ENCODE measurements at regions not wholly inside any gene's neighbourhood (a gene's known extent, or its start where the extent isn't known, plus 50 kb on each side); places are given as distances from the start of the nearest gene placed in this dataset.

DNA sequence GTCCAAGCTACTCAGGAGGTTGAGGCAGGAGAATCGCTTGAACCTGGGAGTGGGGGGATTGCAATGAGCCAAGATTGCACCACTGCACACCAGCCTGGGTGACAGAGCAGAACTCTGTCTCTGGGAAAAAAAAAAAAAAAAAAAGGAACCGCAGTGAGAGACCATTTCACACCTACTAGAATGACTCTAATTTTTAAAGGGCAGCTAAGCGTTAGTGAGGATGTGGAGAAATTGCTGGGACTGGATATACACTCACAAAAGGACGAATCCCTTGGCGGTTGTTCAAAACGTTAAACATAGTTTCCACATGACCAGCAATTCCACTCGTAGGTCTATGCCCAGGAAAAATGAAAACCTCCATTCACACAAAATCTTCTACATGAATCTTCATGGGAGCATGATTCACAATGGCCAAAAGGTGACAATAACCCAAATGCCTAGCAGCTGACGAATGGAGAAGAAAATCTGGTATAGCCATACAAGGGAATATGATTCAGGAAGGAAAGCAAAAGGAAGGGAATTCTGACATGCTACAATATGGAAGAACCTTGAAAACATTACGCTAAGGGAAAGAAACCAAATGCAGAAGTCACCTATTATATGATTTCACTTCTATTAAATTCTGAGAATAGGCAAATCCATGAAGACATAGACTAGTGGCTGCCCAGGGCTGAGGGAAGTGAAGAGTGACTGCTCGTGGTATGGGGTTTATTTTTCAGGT, 127.0 kb downstream of the CHSY1 start:
- Histone ChIP-seq H3K36me3 (ENCODE audit: insufficient read depth, low read length) (no peaks in the 10 kb centered on the region), H3K27ac (ENCODE audit: low read depth, low read length) (peak overlapping the region; percentile 99), H2AFZ (ENCODE audit: low read length, unreplicated experiment) (peak overlapping the region; percentile 75), H3K4me1 (ENCODE audit: control insufficient read depth, insufficient read depth, low read length, unreplicated experiment) (peaks cover 80% of the 10 kb centered on the region), H3K4me3 (ENCODE audit: low read depth, low read length) (peak overlapping the region; percentile 32; the same call in 1 of the 2 replicates), H3K27me3 (ENCODE audit: insufficient read depth, low read length) (no peaks in the 10 kb centered on the region), H3K79me2 (ENCODE audit: control insufficient read depth, insufficient read depth, low read length, unreplicated experiment) (no peaks in the 10 kb centered on the region)

DNA sequence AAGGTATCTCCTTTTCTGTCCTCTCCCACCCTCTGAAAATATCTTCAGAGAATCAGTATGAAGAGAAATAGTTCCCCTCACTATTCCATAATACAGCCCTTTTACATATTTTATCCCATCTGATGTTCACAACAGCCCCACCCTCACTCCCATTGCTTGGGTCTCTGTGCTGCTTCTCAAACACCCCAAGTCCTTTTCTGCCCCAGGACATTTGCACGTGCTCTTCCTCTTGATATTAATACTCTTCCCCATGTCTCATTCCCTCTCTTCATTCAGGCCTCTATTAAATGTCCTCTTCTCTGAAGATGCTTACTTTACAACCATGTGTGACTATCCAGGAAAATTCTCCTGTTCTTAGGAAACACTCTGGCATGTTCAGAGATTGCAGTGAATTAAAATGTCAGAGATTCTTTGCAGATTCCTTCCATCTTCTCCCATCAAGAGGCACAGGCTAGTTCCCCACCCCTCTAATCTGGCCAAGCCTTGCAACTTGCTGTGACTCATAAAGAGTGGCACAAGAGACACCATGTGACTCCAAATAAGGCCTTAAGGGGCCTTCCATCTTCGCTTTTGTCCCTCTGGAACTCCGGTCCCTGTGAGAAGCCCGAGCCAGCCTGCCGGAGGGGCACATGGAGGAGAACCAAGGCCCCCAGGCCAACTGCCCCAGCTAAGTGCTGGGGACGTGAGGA, 128.5 kb downstream of the CHSY1 start:
- Histone ChIP-seq H3K4me1 (ENCODE audit: control insufficient read depth, insufficient read depth, low read length, unreplicated experiment) (peaks cover 73% of the 10 kb centered on the region), H3K27ac (ENCODE audit: low read depth, low read length) (peak overlapping the region; percentile 99), H2AFZ (ENCODE audit: low read length, unreplicated experiment) (no peak overlapping the region), H3K4me3 (ENCODE audit: low read depth, low read length) (no peak overlapping the region), H3K36me3 (ENCODE audit: insufficient read depth, low read length) (no peaks in the 10 kb centered on the region), H3K79me2 (ENCODE audit: control insufficient read depth, insufficient read depth, low read length, unreplicated experiment) (no peaks in the 10 kb centered on the region), H3K27me3 (ENCODE audit: insufficient read depth, low read length) (no peaks in the 10 kb centered on the region)

DNA sequence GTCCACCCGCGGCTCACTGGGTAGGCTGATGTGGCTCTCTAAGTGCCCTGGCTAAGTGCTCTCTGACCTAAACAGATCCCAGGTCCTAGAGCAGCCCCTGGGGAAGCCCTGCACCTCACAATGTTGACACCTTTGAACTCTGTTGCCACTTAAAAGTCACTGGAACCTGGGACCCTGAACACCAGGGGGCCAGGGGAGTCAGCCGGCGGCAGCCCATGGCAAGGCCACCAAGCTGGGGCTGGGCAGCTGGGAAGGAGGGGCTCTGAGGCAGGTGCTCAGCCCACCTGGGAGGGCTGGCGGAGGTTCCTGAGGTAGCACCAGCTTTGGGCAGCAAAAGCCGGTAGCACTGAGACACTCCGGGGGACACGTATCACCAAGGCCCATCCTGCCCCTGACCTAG, 129.0 kb downstream of the CHSY1 start:
- H3K4me3 ChIP-seq (ENCODE audit: low read depth, low read length) = no peak overlapping the region
- H3K36me3 ChIP-seq (ENCODE audit: insufficient read depth, low read length) = no peaks in the 10 kb centered on the region
- no peaks in the 10 kb centered on the region for H3K27me3 ChIP-seq (ENCODE audit: insufficient read depth, low read length)
- no peaks in the 10 kb centered on the region for H3K79me2 ChIP-seq (ENCODE audit: control insufficient read depth, insufficient read depth, low read length, unreplicated experiment)
- H3K27ac ChIP-seq (ENCODE audit: low read depth, low read length) = peak overlapping the region; percentile 99
- H3K4me1 ChIP-seq (ENCODE audit: control insufficient read depth, insufficient read depth, low read length, unreplicated experiment) = peaks cover 68% of the 10 kb centered on the region
- no peak overlapping the region for H2AFZ ChIP-seq (ENCODE audit: low read length, unreplicated experiment)

DNA sequence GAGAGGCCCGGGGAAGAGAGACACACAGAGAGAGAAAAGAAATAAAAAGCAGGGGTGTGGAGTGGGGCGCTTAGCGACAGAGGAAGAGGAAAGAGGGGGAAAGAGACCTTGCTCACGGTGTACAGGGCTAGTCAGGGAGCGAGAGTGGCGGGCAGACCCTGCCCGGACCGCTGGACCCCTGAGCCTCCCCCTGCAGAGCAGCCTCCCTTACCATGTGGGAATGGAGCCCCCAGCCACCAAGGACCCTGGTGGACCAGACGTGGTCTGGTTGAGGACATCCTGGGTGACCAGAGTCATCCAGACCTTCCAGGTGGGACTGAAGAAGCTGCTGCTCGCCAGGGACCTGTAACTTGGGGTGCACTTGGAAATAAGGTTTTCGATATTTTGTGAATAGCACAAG, 129.6 kb downstream of the CHSY1 start:
- H3K4me3 ChIP-seq (ENCODE audit: low read depth, low read length) = peak overlapping the region; percentile 64
- no peaks in the 10 kb centered on the region for H3K27me3 ChIP-seq (ENCODE audit: insufficient read depth, low read length)
- peak overlapping the region; percentile 99 for H3K27ac ChIP-seq (ENCODE audit: low read depth, low read length)
- no peaks in the 10 kb centered on the region for H3K36me3 ChIP-seq (ENCODE audit: insufficient read depth, low read length)
- H2AFZ ChIP-seq (ENCODE audit: low read length, unreplicated experiment) = peak overlapping the region; percentile 28
- H3K79me2 ChIP-seq (ENCODE audit: control insufficient read depth, insufficient read depth, low read length, unreplicated experiment) = no peaks in the 10 kb centered on the region
- H3K4me1 ChIP-seq (ENCODE audit: control insufficient read depth, insufficient read depth, low read length, unreplicated experiment) = peaks cover 63% of the 10 kb centered on the region

DNA sequence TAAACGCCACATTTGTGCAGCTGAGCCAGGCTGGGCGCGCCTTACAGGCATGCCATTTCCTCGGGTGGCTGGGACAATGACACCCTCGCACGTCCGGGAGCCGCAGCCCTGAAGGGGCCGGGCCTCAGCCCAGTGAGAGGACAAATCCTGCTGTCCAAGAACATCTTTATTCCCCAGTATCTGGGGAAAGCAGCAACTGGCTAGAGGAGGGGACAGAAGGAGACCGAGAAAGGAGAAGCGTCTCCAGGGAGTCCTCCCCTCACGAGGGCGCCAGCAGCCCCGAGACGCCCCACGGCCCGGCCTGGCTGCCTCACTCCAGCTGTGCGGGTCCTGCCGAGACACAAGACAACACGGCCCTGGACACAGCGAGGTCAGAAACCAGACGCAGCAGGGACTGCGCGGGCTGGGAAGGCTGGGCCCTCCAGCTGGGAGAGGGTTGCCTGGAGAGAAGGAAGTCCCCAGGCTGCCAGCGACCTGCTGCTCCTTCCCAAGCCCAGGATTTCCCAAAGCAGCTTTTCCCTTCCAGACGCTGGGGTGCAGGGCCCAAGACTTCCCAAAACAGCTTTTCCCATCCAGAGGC, 130.2 kb downstream of the CHSY1 start:
- peak overlapping the region; percentile 99 for H3K27ac ChIP-seq (ENCODE audit: low read depth, low read length)
- peak overlapping the region; percentile 64 for H3K4me3 ChIP-seq (ENCODE audit: low read depth, low read length)
- H2AFZ ChIP-seq (ENCODE audit: low read length, unreplicated experiment) = peak overlapping the region; percentile 28
- H3K27me3 ChIP-seq (ENCODE audit: insufficient read depth, low read length) = no peaks in the 10 kb centered on the region
- peaks cover 56% of the 10 kb centered on the region for H3K4me1 ChIP-seq (ENCODE audit: control insufficient read depth, insufficient read depth, low read length, unreplicated experiment)
- H3K36me3 ChIP-seq (ENCODE audit: insufficient read depth, low read length) = no peaks in the 10 kb centered on the region
- no peaks in the 10 kb centered on the region for H3K79me2 ChIP-seq (ENCODE audit: control insufficient read depth, insufficient read depth, low read length, unreplicated experiment)

DNA sequence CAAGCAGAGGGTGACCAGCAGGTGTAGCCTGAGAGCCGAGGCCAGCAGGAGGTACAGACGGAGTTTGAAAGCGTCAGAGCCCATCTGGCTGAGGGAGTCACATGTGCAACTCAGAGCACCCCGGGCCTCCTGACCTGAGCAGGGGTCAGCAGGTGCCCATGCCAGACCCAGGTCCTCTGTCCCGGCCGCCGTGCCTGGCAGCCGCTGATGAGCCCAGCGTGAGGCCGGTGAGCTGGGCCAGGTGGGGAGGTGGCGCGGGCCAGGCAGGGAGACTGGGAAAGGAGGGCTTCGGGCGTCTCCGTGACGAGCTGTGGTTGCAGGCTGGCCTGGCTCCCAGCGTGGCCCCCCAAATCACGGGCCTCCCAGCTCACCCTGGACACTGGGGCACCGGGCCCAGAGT, 130.9 kb downstream of the CHSY1 start:
- Histone ChIP-seq H3K27ac (ENCODE audit: low read depth, low read length) (peak overlapping the region; percentile 99; the same call in 1 of the 2 replicates), H3K4me3 (ENCODE audit: low read depth, low read length) (peak overlapping the region; percentile 64)

DNA sequence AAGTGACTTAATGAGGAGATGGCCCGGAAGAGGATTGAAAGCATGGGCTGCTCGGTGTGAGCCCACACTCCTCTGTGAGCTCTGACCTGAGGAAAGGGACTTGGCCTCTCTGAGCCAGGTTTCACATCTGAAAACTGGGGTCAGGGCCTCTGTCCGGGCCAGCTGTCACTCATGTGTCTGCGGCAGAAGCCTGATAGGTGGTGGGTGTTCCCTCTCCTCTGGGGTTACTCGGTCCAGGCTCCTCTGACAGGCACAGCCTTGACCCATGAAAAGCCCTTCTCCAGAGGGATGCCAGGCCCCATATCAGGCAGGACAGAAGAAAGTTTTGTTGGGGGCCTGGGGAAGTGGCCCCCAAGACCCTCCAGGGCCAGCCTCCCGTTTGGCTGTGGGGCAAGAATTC, 131.4 kb downstream of the CHSY1 start:
- peaks cover 51% of the 10 kb centered on the region for H3K4me1 ChIP-seq (ENCODE audit: control insufficient read depth, insufficient read depth, low read length, unreplicated experiment)
- no peaks in the 10 kb centered on the region for H3K27me3 ChIP-seq (ENCODE audit: insufficient read depth, low read length)
- no peak overlapping the region for H3K4me3 ChIP-seq (ENCODE audit: low read depth, low read length)
- H3K27ac ChIP-seq (ENCODE audit: low read depth, low read length) = no peak overlapping the region
- H3K79me2 ChIP-seq (ENCODE audit: control insufficient read depth, insufficient read depth, low read length, unreplicated experiment) = no peaks in the 10 kb centered on the region
- no peaks in the 10 kb centered on the region for H3K36me3 ChIP-seq (ENCODE audit: insufficient read depth, low read length)
- H2AFZ ChIP-seq (ENCODE audit: low read length, unreplicated experiment) = no peak overlapping the region

More for the DNA sequence above, 130.9 kb downstream of the CHSY1 start:
- H3K4me1 ChIP-seq (ENCODE audit: control insufficient read depth, insufficient read depth, low read length, unreplicated experiment) = peaks cover 51% of the 10 kb centered on the region
- no peak overlapping the region for H2AFZ ChIP-seq (ENCODE audit: low read length, unreplicated experiment)
- H3K36me3 ChIP-seq (ENCODE audit: insufficient read depth, low read length) = no peaks in the 10 kb centered on the region
- no peaks in the 10 kb centered on the region for H3K27me3 ChIP-seq (ENCODE audit: insufficient read depth, low read length)
- H3K79me2 ChIP-seq (ENCODE audit: control insufficient read depth, insufficient read depth, low read length, unreplicated experiment) = no peaks in the 10 kb centered on the region

Data from ACC112 (cell line).